Hematopoietic multipotent progenitor cell treated with erythropoietin and hydrocortisone succinate and interleukin-3 and kit ligand, for 15 days (in vitro differentiated cells): ENCODE measurements at regions not wholly inside any gene's neighbourhood (a gene's known extent, or its start where the extent isn't known, plus 50 kb on each side); places are given as distances from the start of the nearest gene placed in this dataset.

Source experiments
- DNase-seq: peaks from one replicate; pipeline ENCODE4 v3.0.0-alpha.2; 2015; ENCODE audit warnings: low spot score

DNA sequence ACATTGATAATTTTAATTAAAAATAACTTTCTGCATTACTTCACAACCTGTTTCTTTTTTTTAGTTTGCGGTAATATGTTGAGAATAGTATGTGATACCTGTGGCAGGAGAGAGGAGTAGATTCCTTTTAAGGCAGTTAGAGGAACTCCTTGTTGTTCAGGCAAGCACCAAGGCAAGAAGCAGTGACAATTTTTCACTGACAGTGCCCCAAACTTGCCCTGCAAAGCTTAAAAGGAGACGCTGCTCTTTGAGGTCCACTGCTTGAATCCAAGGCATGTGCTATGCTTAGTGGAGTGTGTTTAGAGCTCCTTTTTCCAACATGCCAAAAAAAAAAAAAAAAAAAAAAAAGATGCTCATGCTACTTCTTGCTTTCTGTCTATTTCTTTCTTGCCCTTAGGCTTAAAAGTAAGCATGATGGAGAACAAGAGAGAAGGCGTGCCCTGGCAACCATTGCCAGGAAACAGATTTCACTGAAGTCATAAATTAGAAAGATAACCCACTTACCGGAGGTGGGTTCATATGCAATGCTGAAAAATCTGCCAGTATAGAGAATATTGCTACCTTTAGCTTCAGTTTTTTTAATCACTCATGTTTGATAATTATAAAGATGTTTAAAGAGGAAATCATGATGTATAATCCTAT is 58.3 kb upstream of the DYRK2 start:
- no peak for DNase-seq

DNA sequence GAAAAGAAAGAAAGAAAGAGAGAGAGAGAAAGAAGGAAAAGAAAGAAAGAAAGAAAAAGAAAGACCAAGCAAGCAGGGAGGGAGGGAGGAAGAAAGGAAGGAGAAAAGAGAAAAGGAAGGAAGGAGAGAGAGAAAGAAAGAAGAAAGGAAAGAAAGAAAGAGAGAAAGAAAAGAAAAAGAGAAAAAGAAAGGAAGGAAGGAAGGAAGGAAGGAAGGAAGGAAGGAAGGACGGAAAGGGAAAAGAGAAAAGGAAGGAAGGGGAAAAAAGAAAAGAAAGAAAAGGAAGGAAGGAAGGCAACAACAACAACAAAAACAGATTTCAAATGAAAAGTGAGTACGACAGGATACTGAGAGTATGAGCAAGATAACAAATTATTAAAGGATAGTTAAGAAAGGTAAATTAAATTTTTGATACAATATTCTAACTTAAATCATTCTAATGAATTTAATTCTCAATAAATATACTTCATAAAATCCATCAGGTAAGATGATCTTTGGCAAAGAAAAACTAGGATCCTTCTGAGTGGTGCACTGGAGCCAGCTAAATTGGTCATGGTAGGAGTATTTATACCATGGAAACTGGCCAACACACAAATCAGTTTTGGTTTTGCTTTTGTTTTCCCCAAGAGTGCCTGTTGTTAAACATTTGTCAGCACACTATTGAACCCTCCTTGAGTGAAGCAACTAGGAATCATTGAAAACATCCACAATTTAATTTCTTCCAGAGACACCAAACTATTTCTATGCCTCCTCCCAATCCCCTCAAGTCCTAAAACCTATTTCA is 56.1 kb upstream of the DYRK2 start:
- no peak for DNase-seq

DNA sequence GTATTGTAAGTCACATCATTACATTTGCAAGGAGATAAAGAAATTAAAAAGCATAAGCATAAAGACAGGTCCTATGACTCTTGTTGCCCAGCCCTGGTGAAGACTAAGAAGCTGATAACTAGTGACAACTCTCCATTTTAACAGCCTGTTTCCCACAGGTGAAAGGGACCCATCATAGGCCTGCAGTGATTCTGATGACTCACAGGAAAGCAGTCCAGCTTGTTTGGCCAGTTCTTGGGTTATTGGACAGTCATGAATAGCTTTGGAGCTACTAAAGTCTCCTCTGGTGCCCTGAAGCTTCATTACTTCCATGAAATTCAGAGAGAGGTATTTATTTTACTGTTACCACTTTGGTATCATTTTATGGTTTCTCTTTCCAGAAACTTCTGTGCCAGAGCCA is 55.5 kb upstream of the DYRK2 start:
- no peak for DNase-seq

DNA sequence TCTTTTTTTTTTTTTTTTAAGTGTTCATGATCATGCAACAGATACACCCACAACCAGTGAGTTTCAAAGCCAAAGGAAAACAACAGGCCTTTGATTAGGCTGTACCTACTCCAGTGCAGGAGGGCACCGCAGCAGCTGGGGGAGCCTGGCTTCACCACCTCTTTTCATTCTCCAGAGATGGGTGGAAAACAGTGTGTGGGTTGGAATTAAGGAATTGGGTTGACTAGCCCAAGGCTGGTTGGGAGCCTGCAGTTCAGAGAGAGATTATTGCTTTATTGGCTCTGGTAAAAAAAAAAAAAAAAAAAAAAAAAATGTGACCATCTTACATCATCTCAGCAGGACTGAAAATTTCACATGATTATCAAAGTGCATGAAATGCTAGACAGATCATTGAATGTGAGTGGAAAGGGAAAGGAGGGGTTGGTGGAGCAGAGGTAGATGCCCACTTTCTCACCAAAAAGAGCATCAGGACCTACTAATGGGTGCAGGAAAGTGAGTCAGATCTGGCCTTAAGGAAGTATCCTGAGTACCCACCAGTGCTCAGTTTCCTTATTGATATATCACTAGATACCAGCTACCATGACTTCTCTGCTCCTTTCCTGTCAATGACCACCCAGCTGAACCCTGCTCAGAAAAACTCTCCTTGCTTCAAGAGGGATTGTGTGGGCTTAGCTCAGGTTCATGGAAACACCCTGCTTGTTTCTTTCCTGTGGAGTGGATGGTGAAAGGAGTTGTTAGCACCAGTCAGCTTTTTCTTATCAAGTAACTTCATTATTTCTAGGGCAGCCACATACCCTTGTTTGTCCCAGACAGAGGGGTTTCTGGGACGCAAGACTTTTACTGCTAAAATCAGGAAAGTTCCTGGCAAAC is 54.8 kb upstream of the DYRK2 start:
- no peak for DNase-seq

DNA sequence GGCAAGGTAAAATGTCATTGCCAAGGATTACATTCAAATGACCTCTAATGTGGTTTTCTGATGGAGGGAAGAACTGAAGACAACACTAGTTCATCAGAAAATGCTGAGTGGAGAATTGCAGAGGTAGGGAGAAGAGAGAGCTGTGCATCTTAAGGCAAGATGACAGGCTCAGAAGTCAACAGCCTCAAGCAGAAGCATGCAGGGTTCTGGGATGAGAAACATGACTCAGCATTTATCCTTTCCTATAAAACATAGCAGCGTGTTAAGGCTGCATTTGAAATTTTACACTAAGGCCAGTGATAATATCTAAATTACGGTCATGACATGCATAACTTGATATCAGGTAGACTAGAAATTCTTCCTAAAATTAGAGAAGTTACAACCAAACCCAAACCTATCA is 53.7 kb upstream of the DYRK2 start:
- no peak for DNase-seq

DNA sequence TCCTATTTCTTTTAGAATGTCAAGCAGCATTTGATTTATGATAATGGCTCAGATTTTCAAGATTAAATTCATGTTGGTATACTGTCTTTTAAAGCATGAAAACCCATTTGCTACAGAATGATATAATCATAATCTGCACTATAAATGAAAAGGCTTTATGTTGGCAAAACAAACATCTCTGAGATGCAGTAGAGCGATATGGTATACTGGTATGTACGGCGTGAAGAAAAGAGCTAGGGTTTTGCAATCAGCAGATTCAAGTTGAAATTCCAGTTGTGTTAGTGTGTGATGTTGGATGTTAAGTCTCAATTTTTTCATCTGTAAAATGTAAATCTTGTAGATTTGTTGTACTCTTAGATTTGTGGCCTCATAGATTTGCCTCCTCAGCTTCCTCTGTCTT is 53.2 kb upstream of the DYRK2 start:
- no peak for DNase-seq

DNA sequence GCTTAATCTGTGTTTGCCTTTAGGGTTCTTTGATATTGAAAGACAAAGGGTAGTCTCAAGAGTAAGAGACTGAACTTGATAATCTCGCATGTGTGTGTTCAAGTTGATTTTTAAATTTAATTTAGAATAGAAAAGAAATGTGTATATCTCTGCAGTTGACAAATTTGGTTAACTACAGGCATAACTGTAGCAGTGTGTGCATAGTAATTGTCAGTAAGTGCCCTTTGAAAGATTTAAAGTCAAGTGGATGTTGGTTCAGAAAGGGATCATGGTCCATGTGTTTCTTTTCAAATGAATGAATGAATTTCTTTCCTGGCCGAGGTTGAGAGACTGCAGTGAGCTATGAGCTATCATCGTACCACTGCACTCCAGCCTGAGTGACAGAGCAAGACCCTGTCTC is 49.9 kb upstream of the DYRK2 start:
- DNase-seq, result no peak
